Heart left ventricle (tissue), 13 donors: ENCODE measurements at regions not wholly inside any gene's neighbourhood (a gene's known extent, or its start where the extent isn't known, plus 50 kb on each side); places are given as distances from the start of the nearest gene placed in this dataset.

Experiments used
- POLR2A ChIP-seq, 2 donors: fragments of 450-650 bp; IDR thresholded peaks; one replicate each; pipeline ENCODE4 v1.6.1; 2017; ENCODE audit warnings: antibody characterized with exemption in 2 of 2, mild to moderate bottlenecking in 2 of 2, moderate library complexity in 2 of 2
- TF ChIP-seq, protein P1 (sequence below), 12 donors: fragments of 200-600 bp; sonication (generic) in 4 of 12; IDR thresholded peaks; one replicate each; pipeline versions ENCODE4 v1.5.0 to v1.8.0; 2018 to 2022; ENCODE audit warnings: antibody characterized with exemption in 12 of 12, mild to moderate bottlenecking in 5 of 12
- donor health status: ischemic (EF 13 %, LVEDD 7.1; RV severe dilation, severe dysfunction).
- donor health status: DM: no; HTN: yes; CAD: no.
- donor health status: DM: no; HTN: no; CAD: no.
- donor health status: ischemic (EF 25% LVEDD 6.9; RV normal size, moderate dysfunction).
- donor health status: ischemic (EF 25% LVEDD 5.7; RV mildly dilated, moderate dysfunction).
- donor health status: ischemic (EF 35%, LVEDD 5.7; RV mildly dilated, moderate dysfunction).
- donor health status: nonischemic (EF 11% LVEDD 7.7; RV severe dilation, severe dysfunction).
- donor health status: DM: yes; HTN: yes; CAD: no.
- donor health status: PGD.
- donor health status: ischemic (EF 29% LVEDD 5.4; RV normal size, mild dysfunction).
- donor health status: nonischemic (EF 23%, LVEDD 6.1; RV moderate dilation, normal function).

DNA sequence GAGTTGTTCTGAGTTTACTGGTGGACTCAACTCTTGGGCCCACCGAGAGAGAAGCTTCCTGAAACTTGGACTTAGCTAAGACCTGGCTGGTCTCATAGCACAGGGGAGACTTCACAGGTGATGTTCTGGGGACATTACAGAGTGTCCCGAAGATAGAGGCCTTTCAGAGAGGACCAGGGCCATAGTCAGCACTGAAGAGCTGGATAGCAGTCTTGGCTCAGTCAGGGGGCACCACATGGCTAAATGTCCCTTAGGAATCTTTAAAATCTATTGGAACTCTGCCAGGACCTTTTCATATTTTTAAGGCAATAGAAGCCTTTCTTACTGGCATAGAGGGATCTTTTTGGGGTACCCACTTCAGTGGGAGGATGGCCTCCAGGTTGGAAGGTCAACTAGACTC, 59.8 kb upstream of the CPLX2 start:
- TF ChIP-seq POLR2A (IDR thresholded peaks at IDR 0.05) = no peak
- TF ChIP-seq, protein P1, sequence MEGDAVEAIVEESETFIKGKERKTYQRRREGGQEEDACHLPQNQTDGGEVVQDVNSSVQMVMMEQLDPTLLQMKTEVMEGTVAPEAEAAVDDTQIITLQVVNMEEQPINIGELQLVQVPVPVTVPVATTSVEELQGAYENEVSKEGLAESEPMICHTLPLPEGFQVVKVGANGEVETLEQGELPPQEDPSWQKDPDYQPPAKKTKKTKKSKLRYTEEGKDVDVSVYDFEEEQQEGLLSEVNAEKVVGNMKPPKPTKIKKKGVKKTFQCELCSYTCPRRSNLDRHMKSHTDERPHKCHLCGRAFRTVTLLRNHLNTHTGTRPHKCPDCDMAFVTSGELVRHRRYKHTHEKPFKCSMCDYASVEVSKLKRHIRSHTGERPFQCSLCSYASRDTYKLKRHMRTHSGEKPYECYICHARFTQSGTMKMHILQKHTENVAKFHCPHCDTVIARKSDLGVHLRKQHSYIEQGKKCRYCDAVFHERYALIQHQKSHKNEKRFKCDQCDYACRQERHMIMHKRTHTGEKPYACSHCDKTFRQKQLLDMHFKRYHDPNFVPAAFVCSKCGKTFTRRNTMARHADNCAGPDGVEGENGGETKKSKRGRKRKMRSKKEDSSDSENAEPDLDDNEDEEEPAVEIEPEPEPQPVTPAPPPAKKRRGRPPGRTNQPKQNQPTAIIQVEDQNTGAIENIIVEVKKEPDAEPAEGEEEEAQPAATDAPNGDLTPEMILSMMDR (IDR thresholded peaks at IDR 0.05) = no peak
